Breast epithelium (tissue), 4 donors: ENCODE measurements at regions not wholly inside any gene's neighbourhood (a gene's known extent, or its start where the extent isn't known, plus 50 kb on each side); places are given as distances from the start of the nearest gene placed in this dataset.
A peak's percentile ranks its signal among the peaks of the same experiment; 100 is the strongest.

Experiments
- DNase-seq, 2 donors: peaks; one replicate each; pipeline ENCODE4 v3.0.0-alpha.2; 2019; ENCODE audit warnings: low spot score in 2 of 2
- H3K27ac ChIP-seq, 2 donors: fragments of 200-600 bp; sonication (generic) in 1 of 2; one replicate each; pipeline ENCODE4 v1.5.1; 2016 to 2019; ENCODE audit warnings: mild to moderate bottlenecking in 1 of 2
- H3K27me3 ChIP-seq, 2 donors: fragments of 200-600 bp; sonication (generic) in 1 of 2; one replicate each; pipeline versions ENCODE4 v1.5.1 to v1.6.0; 2017 to 2019; ENCODE audit warnings: control low read depth in 1 of 2, mild to moderate bottlenecking in 1 of 2
- H3K36me3 ChIP-seq: fragments of 200-600 bp; one replicate; pipeline ENCODE4 v1.5.1; 2019
- H3K4me1 ChIP-seq, 2 donors: fragments of 200-600 bp; sonication (generic); one replicate each; pipeline ENCODE4 v1.5.1; 2016 to 2019; ENCODE audit warnings: control low read depth in 1 of 2
- H3K4me3 ChIP-seq, 3 donors: fragments of 200-600 bp; sonication (generic); 1 replicate in 2 of 3; 2 replicates in 1 of 3; pipeline ENCODE4 v1.5.1; 2016 to 2019; ENCODE audit warnings: mild to moderate bottlenecking in 3 of 3, moderate library complexity in 2 of 3
- H3K9me3 ChIP-seq, 2 donors: fragments of 200-600 bp; sonication (generic) in 1 of 2; one replicate each; pipeline ENCODE4 v1.5.1; 2016 to 2019; ENCODE audit warnings: control low read depth in 1 of 2
- POLR2A ChIP-seq: fragments of 450-650 bp; IDR thresholded peaks from one replicate; pipeline ENCODE4 v1.6.1; 2016; ENCODE audit warnings: antibody characterized with exemption, mild to moderate bottlenecking, moderate library complexity
- POLR2AphosphoS5 ChIP-seq, 3 donors: sonication (generic); formaldehyde crosslinking; IDR thresholded peaks; one replicate each; pipeline ENCODE4 v1.6.1; 2017; ENCODE audit warnings: antibody characterized with exemption in 3 of 3
- intact Hi-C: fragments of 100-400 bp; cut with DNase I; formaldehyde crosslinking; loops from one replicate; pipeline ENCODE4 v1.15.1; 2023; ENCODE audit warnings: low total_unique reads
- TF ChIP-seq, protein P1 (sequence below), 3 donors: fragments of 450-650 bp; IDR thresholded peaks; one replicate each; pipeline ENCODE4 v1.5.1; 2016 to 2017; ENCODE audit warnings: antibody characterized with exemption in 3 of 3, mild to moderate bottlenecking in 3 of 3, moderate library complexity in 3 of 3

DNA sequence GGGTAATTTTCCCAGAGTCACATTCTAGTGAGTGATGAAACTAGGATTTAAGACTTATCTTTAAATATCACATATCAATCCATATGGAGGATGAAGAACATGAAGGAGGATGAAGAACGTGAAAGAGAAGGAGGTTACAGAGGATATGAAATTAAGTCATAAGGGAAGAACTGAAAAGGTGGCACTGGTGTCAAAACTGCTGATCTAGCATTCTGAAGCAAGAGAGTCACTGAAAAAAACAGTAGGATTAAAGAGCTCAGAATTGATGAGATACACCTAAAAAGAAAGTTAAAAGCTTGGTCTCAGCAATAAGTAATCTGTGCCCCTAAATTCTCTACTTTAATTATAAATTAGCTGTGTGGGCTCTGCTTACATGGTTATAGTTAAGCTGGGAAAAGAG lies 156.5 kb downstream of the KCTD12 start:
- H3K27ac ChIP-seq: no peak overlapping the region
- TF ChIP-seq POLR2AphosphoS5 (IDR thresholded peaks at IDR 0.05) (no peak), POLR2A (no peak)
- TF ChIP-seq, protein P1, sequence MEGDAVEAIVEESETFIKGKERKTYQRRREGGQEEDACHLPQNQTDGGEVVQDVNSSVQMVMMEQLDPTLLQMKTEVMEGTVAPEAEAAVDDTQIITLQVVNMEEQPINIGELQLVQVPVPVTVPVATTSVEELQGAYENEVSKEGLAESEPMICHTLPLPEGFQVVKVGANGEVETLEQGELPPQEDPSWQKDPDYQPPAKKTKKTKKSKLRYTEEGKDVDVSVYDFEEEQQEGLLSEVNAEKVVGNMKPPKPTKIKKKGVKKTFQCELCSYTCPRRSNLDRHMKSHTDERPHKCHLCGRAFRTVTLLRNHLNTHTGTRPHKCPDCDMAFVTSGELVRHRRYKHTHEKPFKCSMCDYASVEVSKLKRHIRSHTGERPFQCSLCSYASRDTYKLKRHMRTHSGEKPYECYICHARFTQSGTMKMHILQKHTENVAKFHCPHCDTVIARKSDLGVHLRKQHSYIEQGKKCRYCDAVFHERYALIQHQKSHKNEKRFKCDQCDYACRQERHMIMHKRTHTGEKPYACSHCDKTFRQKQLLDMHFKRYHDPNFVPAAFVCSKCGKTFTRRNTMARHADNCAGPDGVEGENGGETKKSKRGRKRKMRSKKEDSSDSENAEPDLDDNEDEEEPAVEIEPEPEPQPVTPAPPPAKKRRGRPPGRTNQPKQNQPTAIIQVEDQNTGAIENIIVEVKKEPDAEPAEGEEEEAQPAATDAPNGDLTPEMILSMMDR (IDR thresholded peaks at IDR 0.05): no peak
- no peak overlapping the region for H3K4me3 ChIP-seq
- no peak for DNase-seq
- intact Hi-C loops: no loop called here
- no peaks in the 10 kb centered on the region for H3K27me3 ChIP-seq
- H3K36me3 ChIP-seq: no peaks in the 10 kb centered on the region
- no peaks in the 10 kb centered on the region for H3K9me3 ChIP-seq
- H3K4me1 ChIP-seq: no peaks in the 10 kb centered on the region

DNA sequence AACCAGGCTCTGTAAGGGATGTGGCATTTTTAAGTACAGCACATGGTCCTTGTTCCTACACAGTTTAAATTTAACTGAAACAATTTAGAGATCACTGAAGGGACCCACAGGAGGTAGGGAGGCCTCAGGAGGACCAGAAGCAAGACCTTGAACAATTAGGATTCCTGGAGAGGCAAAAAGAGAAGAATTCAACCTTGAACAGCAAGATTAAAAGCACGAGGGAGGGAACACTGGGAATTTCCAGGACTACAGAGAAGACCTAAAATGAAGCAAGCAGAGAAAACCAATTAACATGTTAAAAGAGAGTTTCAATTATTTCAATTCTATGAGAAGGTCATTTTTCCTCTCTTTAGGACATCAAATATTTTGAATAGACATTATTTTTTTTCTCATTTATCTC lies 160.3 kb downstream of the KCTD12 start:
- DNase-seq: no peak
- H3K36me3 ChIP-seq: no peaks in the 10 kb centered on the region
- no peak overlapping the region for H3K27ac ChIP-seq
- H3K4me3 ChIP-seq: no peak overlapping the region
- intact Hi-C loops: no loop called here
- no peaks in the 10 kb centered on the region for H3K9me3 ChIP-seq
- H3K4me1 ChIP-seq: no peaks in the 10 kb centered on the region
- H3K27me3 ChIP-seq: no peaks in the 10 kb centered on the region
- TF ChIP-seq, protein P1 (IDR thresholded peaks at IDR 0.05): no peak
- TF ChIP-seq POLR2A: no peak

DNA sequence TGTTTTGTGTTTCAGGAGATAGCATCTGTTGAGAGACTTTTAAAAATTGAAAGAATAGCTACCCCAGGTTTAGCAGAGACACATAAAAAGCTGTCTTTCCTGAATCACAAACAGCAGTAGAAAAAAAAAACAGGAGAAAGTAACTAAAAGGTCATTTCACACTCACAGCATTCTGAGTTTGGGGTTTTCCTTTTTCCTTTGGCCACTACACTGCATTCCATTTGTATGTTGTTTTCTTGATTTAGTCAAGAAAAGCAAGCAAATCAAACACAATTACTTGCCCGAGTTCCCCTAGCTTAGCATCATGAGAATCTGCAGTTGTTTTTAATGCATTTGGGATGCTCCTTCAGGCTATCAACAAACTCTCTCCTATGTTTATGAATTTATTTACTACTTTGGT lies 161.0 kb downstream of the KCTD12 start:
- H3K9me3 ChIP-seq: no peaks in the 10 kb centered on the region
- no peak for DNase-seq
- no peak overlapping the region for H3K27ac ChIP-seq
- H3K36me3 ChIP-seq: no peaks in the 10 kb centered on the region
- TF ChIP-seq POLR2A (no peak), POLR2AphosphoS5 (IDR thresholded peaks at IDR 0.05) (no peak)
- TF ChIP-seq, protein P1 (IDR thresholded peaks at IDR 0.05): no peak
- no peaks in the 10 kb centered on the region for H3K27me3 ChIP-seq
- intact Hi-C loops: no loop called here
- no peak overlapping the region for H3K4me3 ChIP-seq
- H3K4me1 ChIP-seq: no peaks in the 10 kb centered on the region

DNA sequence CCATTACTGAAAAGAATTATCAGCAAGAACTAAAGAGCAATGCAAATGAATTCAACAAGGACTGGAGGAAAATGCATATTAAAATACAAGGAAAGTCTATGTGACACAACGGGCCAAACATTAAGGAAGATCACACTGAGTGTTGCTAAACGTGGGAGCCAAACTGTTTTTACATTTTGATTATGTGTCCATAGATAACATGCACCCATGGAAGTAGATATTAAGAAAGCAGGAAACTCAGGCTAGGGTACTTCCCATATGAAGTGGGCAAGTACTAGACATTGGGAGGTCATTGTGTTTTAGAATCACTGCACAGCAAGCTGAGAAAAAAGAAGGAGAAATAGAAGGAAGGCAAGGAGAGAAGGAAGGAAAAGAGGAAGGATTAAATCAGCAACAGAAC lies 161.8 kb downstream of the KCTD12 start:
- no peak overlapping the region for H3K27ac ChIP-seq
- TF ChIP-seq POLR2A: no peak
- TF ChIP-seq, protein P1 (IDR thresholded peaks at IDR 0.05): no peak
- no peak for TF ChIP-seq POLR2AphosphoS5 (IDR thresholded peaks at IDR 0.05)
- no peaks in the 10 kb centered on the region for H3K27me3 ChIP-seq
- intact Hi-C loops: no loop called here
- no peak for DNase-seq
- H3K4me1 ChIP-seq: no peaks in the 10 kb centered on the region
- H3K4me3 ChIP-seq: no peak overlapping the region
- no peaks in the 10 kb centered on the region for H3K36me3 ChIP-seq
- no peaks in the 10 kb centered on the region for H3K9me3 ChIP-seq

DNA sequence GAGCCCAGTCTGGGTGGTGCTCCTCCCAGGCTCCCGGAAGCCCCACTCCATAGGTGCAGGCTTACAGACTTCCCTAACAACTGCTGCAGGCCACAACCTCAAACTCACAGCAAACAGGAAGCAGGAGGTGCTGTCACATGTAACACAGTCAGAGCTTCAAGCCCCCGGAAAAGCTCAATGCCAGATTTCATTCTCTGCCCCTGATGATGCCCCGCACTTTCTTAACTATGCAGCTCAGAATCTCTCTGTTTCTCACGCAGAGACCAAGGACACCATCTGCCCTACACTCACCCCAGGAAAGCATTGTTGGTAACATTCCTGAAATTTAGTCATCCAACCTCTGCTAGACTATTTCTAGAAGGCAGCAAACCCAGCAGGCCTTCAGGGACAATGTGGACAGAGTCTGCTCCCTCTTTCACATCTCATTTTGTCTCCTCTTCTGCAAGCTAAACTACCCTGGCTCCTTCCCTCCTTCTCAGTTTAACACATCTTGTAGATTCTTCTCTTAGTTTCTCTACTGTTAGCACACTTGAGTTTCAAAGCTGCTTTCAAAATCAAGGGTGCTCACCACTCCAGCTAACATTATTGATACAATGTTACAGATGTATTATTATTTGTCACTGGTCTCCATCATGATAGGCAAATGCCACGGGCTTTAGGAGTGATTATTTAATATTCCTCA lies 162.5 kb downstream of the KCTD12 start:
- DNase-seq: no peak
- H3K4me1 ChIP-seq: no peaks in the 10 kb centered on the region
- TF ChIP-seq, protein P1 (IDR thresholded peaks at IDR 0.05): no peak
- TF ChIP-seq POLR2A (no peak), POLR2AphosphoS5 (IDR thresholded peaks at IDR 0.05) (no peak)
- no peak overlapping the region for H3K4me3 ChIP-seq
- peak overlapping the region in 1 of 2 donors; percentile 63 for H3K27ac ChIP-seq
- H3K27me3 ChIP-seq: no peaks in the 10 kb centered on the region
- H3K9me3 ChIP-seq: no peaks in the 10 kb centered on the region
- no peaks in the 10 kb centered on the region for H3K36me3 ChIP-seq
- intact Hi-C loops: no loop called here
